Prostate gland (tissue), 2 donors: ENCODE measurements at regions not wholly inside any gene's neighbourhood (a gene's known extent, or its start where the extent isn't known, plus 50 kb on each side); places are given as distances from the start of the nearest gene placed in this dataset.

Experiments used
- DNase-seq: peaks from one replicate; pipeline ENCODE4 v3.0.0-alpha.2; 2019; ENCODE audit warnings: low spot score
- H3K27ac ChIP-seq, 2 donors: fragments of 200-600 bp; sonication (generic); 2 replicates each; pipeline ENCODE4 v1.5.1; 2017 to 2019
- H3K27me3 ChIP-seq: fragments of 200-600 bp; sonication (generic); replicated peaks from 2 replicates; pipeline ENCODE4 v1.5.1; 2019; ENCODE audit not compliant: insufficient read depth
- H3K36me3 ChIP-seq, 2 donors: fragments of 200-600 bp; sonication (generic); 1 replicate in 1 of 2; 2 replicates in 1 of 2; pipeline versions ENCODE4 v1.5.1 to v1.8.1; 2017 to 2019
- H3K4me1 ChIP-seq: fragments of 200-600 bp; sonication (generic); replicated peaks from 2 replicates; pipeline ENCODE4 v1.5.1; 2019
- H3K4me3 ChIP-seq, 2 donors: fragments of 200-600 bp; sonication (generic); 2 replicates each; pipeline ENCODE4 v1.5.1; 2017 to 2019
- H3K9me3 ChIP-seq: fragments of 200-600 bp; sonication (generic); 2 replicates; pipeline ENCODE4 v1.5.1; 2017
- POLR2A ChIP-seq: fragments of 450-650 bp; IDR thresholded peaks from one replicate; pipeline ENCODE4 v1.6.1; 2016; ENCODE audit warnings: antibody characterized with exemption, mild to moderate bottlenecking
- POLR2AphosphoS5 ChIP-seq: sonication (generic); formaldehyde crosslinking; IDR thresholded peaks from one replicate; pipeline ENCODE4 v1.6.1; 2017; ENCODE audit warnings: antibody characterized with exemption
- WGBS: methylation state at CpG from one replicate; pipeline ENCODE4 v1.1.5; 2018; 5-methylcytosine and 5-hydroxymethylcytosine counted together
- intact Hi-C: fragments of 100-400 bp; cut with DNase I; formaldehyde crosslinking; loops from one replicate; pipeline ENCODE4 v1.14.2; 2022
- TF ChIP-seq, protein P1 (sequence below), 4 experiments: fragments of 200-600 bp in 2 of 4; fragments of 450-650 bp in 2 of 4; sonication (generic) in 2 of 4; IDR thresholded peaks; 1 replicate in 3 of 4; 2 replicates in 1 of 4; pipeline ENCODE4 v1.5.1; 2016 to 2019; ENCODE audit warnings: antibody characterized with exemption in 4 of 4, mild to moderate bottlenecking in 2 of 4, moderate library complexity in 2 of 4

DNA sequence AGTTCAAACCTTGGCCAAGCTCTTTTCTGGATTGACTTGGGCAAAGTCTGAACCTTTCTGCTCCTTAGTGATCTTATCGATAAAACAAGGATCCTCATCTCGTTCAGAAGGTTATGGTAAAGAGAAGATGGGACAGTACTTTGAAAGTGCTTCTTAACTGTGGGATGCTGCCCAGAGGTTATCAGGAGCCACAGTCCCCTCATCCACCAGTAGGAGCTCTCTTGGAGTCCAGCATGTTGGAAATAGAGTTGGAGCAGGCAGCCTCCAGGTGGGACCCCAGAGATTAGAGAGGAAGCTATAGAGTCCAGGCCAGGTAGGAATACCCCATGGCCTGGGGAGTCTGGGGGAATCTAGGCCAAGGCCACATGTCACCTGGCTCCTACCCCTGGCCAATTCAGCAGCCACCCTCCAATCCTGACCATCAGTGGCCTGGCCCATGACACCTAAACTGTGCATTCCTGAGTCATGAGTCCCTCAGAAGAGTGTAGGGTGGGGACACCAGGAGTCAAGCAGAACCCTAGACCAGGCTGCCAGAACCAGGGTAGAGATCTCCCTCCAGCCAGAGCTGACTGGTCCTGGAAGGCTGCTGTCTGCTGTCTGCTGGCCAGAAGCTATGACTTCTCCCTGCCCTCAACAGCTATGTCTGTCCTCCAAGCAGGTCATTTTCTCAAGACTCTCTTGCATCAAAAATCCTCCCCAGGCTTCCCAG is 144.3 kb downstream of the AIPL1 start:
- intact Hi-C loops: no loop called here
- no peak overlapping the region for H3K27ac ChIP-seq
- TF ChIP-seq POLR2AphosphoS5 (no peak), POLR2A (no peak)
- TF ChIP-seq, protein P1, sequence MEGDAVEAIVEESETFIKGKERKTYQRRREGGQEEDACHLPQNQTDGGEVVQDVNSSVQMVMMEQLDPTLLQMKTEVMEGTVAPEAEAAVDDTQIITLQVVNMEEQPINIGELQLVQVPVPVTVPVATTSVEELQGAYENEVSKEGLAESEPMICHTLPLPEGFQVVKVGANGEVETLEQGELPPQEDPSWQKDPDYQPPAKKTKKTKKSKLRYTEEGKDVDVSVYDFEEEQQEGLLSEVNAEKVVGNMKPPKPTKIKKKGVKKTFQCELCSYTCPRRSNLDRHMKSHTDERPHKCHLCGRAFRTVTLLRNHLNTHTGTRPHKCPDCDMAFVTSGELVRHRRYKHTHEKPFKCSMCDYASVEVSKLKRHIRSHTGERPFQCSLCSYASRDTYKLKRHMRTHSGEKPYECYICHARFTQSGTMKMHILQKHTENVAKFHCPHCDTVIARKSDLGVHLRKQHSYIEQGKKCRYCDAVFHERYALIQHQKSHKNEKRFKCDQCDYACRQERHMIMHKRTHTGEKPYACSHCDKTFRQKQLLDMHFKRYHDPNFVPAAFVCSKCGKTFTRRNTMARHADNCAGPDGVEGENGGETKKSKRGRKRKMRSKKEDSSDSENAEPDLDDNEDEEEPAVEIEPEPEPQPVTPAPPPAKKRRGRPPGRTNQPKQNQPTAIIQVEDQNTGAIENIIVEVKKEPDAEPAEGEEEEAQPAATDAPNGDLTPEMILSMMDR (IDR thresholded peaks at IDR 0.05): no peak
- H3K36me3 ChIP-seq: no peaks in the 10 kb centered on the region
- H3K4me1 ChIP-seq: no peaks in the 10 kb centered on the region
- WGBS: 85% methylated on average over 2 of the region's 2 CpGs
- peaks cover 2% of the 10 kb centered on the region for H3K27me3 ChIP-seq
- H3K4me3 ChIP-seq: no peak overlapping the region
- H3K9me3 ChIP-seq: no peaks in the 10 kb centered on the region
- DNase-seq: no peak

DNA sequence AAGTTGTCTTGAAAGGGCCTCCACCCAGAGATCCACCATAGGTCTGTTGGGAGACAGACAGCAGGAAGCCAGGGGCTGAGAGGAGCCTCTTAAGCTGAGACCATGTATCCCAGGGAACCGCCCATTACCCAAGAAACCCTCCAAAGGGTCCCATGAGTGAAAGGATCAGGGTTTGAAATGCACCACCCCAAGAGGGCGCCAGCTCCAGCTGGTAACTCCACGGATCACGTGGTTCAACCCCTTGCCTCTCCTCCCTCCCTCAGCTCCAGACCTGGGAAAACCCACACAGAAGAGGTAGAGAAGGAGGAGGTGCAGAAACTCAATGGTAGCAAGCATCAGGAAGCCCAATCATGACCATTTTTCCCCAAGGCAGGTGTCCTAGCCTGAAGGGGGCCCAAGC is 148.7 kb downstream of the AIPL1 start:
- H3K4me3 ChIP-seq: no peak overlapping the region
- no peaks in the 10 kb centered on the region for H3K9me3 ChIP-seq
- no peaks in the 10 kb centered on the region for H3K4me1 ChIP-seq
- WGBS: 53% methylated on average over 4 of the region's 4 CpGs
- H3K27me3 ChIP-seq: peaks cover 2% of the 10 kb centered on the region
- no peak overlapping the region for H3K27ac ChIP-seq
- TF ChIP-seq, protein P1 (IDR thresholded peaks at IDR 0.05): no peak
- no peak for TF ChIP-seq POLR2AphosphoS5
- TF ChIP-seq POLR2A: no peak
- no peak for DNase-seq
- H3K36me3 ChIP-seq: no peaks in the 10 kb centered on the region
- intact Hi-C loops: no loop called here

DNA sequence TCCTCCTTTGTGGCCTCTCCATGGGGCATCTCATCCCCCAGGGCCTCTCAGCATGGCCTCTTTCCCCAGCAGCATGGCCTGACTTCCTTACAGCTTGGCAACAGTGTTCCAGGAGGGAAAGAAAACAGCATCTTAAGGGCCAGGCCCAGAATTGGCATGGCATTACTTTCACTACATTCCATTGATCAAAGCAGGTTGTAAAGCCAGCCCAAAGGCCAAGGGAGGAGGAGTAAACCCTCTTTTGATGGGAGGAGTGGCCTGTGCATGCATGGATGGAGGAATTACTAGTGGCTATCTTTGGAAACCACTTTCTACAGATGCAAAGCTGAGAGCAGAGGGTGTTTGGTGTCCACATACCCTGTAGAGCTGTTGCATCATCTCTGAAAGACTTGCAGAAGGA is 149.4 kb downstream of the AIPL1 start:
- Histone ChIP-seq H3K9me3 (no peaks in the 10 kb centered on the region), H3K36me3 (no peaks in the 10 kb centered on the region), H3K4me1 (no peaks in the 10 kb centered on the region), H3K4me3 (no peak overlapping the region), H3K27ac (no peak overlapping the region), H3K27me3 (peaks cover 2% of the 10 kb centered on the region)
- TF ChIP-seq POLR2A: no peak
- no peak for TF ChIP-seq POLR2AphosphoS5
- TF ChIP-seq, protein P1 (IDR thresholded peaks at IDR 0.05): no peak
- DNase-seq: no peak
- intact Hi-C loops: no loop called here

DNA sequence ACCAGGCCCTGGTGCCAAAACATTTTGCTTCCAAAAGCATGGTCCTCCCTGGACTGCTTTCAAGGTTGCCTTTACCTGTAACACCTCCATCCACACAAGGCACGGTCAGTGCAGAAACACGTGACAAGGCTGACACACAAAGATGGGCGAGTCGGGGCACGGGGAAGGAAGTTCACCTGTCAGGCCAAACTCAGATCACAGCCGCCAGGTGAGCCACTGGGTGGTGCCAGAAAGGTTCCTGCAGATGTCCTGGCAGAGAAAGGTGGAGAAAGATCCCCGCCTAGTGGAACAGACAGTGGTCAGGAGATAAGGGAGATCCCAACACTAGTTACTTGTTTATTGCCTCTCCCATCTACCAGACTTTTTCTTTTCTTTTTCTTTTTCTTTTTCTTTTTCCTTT is 155.3 kb downstream of the AIPL1 start:
- H3K4me3 ChIP-seq: no peak overlapping the region
- TF ChIP-seq, protein P1 (IDR thresholded peaks at IDR 0.05): peak in 3 of 4 experiments; percentile 25 to 53 (median 38)
- no peak for TF ChIP-seq POLR2AphosphoS5
- H3K9me3 ChIP-seq: no peaks in the 10 kb centered on the region
- intact Hi-C loops: loop anchor here (10.0 kb wide), 1 partner anchor 55 kb away; no protein-coding TSS in a partner anchor
- WGBS: 15% methylated on average over 7 of the region's 7 CpGs
- H3K27me3 ChIP-seq: no peaks in the 10 kb centered on the region
- no peaks in the 10 kb centered on the region for H3K4me1 ChIP-seq
- DNase-seq: peak; percentile 33
- H3K36me3 ChIP-seq: no peaks in the 10 kb centered on the region
- H3K27ac ChIP-seq: no peak overlapping the region

DNA sequence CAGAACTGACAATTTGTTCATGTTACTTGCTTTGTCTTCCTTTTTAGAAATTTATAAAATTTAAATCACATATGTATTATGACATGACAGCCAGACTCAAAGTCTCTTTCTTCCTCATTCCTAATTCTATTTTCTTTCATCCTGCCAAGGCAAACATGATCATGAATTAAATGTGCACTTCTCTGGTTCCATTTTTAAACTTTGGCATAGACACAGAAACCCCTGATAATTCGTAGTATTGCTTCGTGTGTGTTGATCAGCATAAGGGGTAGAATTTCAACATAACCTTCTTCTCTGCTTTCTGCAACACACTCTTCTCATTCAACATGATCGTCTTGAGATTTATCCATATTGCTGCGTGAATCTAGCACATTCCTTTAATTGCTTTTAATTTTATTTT is 156.5 kb downstream of the AIPL1 start:
- H3K36me3 ChIP-seq: no peaks in the 10 kb centered on the region
- H3K27me3 ChIP-seq: no peaks in the 10 kb centered on the region
- intact Hi-C loops: loop anchor here (10.0 kb wide), 1 partner anchor 56 kb away; no protein-coding TSS in a partner anchor
- no peaks in the 10 kb centered on the region for H3K4me1 ChIP-seq
- no peak for DNase-seq
- WGBS: 67% methylated on average over 4 of the region's 4 CpGs
- no peak for TF ChIP-seq POLR2A
- TF ChIP-seq, protein P1 (IDR thresholded peaks at IDR 0.05): no peak
- no peak overlapping the region for H3K27ac ChIP-seq
- H3K9me3 ChIP-seq: no peaks in the 10 kb centered on the region
- no peak overlapping the region for H3K4me3 ChIP-seq
